Fibroblast of lung (primary cell): ENCODE measurements at regions not wholly inside any gene's neighbourhood (a gene's known extent, or its start where the extent isn't known, plus 50 kb on each side); places are given as distances from the start of the nearest gene placed in this dataset.

ENCODE experiments used
- DNase-seq, 2 donors: peaks; one replicate each; pipeline versions ENCODE4 v3.0.0 to v3.0.0-alpha.2; 2010; ENCODE audit warnings: low read depth in 2 of 2
- H2AFZ ChIP-seq: 2 replicates; pipeline ENCODE4 v1.5.1; 2012; ENCODE audit warnings: low read length, control low read depth, inconsistent platforms
- H3K27ac ChIP-seq: 2 replicates; pipeline ENCODE4 v1.5.1; 2011; ENCODE audit warnings: low read length, control low read depth; ENCODE audit not compliant: insufficient read depth
- H3K27me3 ChIP-seq: 2 replicates; pipeline ENCODE4 v1.5.1; 2011; ENCODE audit warnings: mild to moderate bottlenecking, low read length; ENCODE audit not compliant: control insufficient read depth, insufficient read depth
- H3K36me3 ChIP-seq: 2 replicates; pipeline ENCODE4 v1.5.1; 2011; ENCODE audit warnings: low read length; ENCODE audit not compliant: control insufficient read depth, insufficient read depth
- H3K4me1 ChIP-seq: 2 replicates; pipeline ENCODE4 v1.5.1; 2011; ENCODE audit warnings: low read length; ENCODE audit not compliant: control insufficient read depth, insufficient read depth; ENCODE audit errors: extremely low read depth
- H3K4me2 ChIP-seq: 2 replicates; pipeline ENCODE4 v1.5.1; 2011; ENCODE audit warnings: low read length, control low read depth; ENCODE audit not compliant: insufficient read depth; ENCODE audit errors: extremely low read depth
- H3K4me3 ChIP-seq, 4 experiments: fragments of 200-600 bp in 1 of 4; sonication (generic) in 1 of 4; replicated peaks in 1 of 4; 2 replicates each; pipeline ENCODE4 v1.5.1; 2011 to 2016; ENCODE audit warnings: low read length in 4 of 4, low read depth in 3 of 4, mild to moderate bottlenecking in 3 of 4, control low read depth in 2 of 4, inconsistent platforms in 1 of 4, mixed read lengths in 1 of 4; ENCODE audit not compliant: insufficient read depth in 1 of 4; ENCODE audit errors: control extremely low read depth in 1 of 4
- H3K79me2 ChIP-seq: 2 replicates; pipeline ENCODE4 v1.5.1; 2012; ENCODE audit warnings: mild to moderate bottlenecking, low read length, inconsistent platforms; ENCODE audit not compliant: control insufficient read depth, insufficient read depth
- H3K9ac ChIP-seq: 2 replicates; pipeline ENCODE4 v1.5.1; 2011; ENCODE audit warnings: mild to moderate bottlenecking, low read length, control low read depth; ENCODE audit not compliant: insufficient read depth
- H3K9me3 ChIP-seq: 2 replicates; pipeline ENCODE4 v1.5.1; 2012; ENCODE audit warnings: low read depth, low read length; ENCODE audit not compliant: control insufficient read depth, insufficient read depth
- H4K20me1 ChIP-seq: 2 replicates; pipeline ENCODE4 v1.5.1; 2011; ENCODE audit warnings: low read length; ENCODE audit not compliant: control insufficient read depth, insufficient read depth; ENCODE audit errors: extremely low read depth
- CTCF ChIP-seq, 2 donors: IDR thresholded peaks in 1 of 2; conservative IDR thresholded peaks in 1 of 2; 1 replicate in 1 of 2; 2 replicates in 1 of 2; pipeline ENCODE4 v1.5.1; 2011 to 2012; ENCODE audit warnings: low read length in 2 of 2, control low read depth in 1 of 2, inconsistent platforms in 1 of 2, low read depth in 1 of 2, mild to moderate bottlenecking in 1 of 2
- EZH2 ChIP-seq: IDR thresholded peaks from 2 replicates; pipeline ENCODE4 v1.5.1; 2012; ENCODE audit warnings: low read length, control low read depth, mild to moderate bottlenecking; ENCODE audit errors: missing control alignments

DNA sequence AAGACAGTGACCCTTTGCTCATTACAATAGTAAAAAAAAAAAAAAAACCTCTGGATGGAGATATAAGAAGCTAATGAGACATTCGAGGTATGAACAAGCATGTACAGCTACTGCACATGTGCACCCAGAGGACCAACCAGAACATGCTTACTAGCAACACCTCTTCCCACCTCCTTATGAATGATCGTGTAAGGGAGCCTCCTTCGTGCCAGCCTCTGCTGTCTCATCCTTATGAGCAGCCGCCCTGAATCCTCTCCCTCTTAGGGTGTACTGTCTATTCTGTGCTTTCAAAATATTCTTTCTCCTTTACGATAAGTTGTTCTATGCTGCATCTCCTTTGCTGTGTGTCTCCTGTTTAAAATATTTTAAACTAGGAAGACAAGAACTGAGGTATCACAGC lies 91.4 kb upstream of the ACSL3 start:
- DNase-seq, result no peak
- no peaks in the 10 kb centered on the region for H3K27me3 ChIP-seq
- H3K79me2 ChIP-seq, result no peaks in the 10 kb centered on the region
- no peaks in the 10 kb centered on the region for H3K4me1 ChIP-seq
- TF ChIP-seq EZH2 (no peak), CTCF (conservative IDR thresholded peaks at IDR 0.05 in 1 of 2, IDR thresholded peaks at IDR 0.05 in 1 of 2; ENCODE audit: low read depth in 1 of 2, low read length in 2 of 2) (no peak)
- H3K9me3 ChIP-seq, result no peaks in the 10 kb centered on the region
- no peaks in the 10 kb centered on the region for H3K36me3 ChIP-seq
- H3K9ac ChIP-seq, result no peak overlapping the region
- no peak overlapping the region for H2AFZ ChIP-seq
- no peak overlapping the region for H3K27ac ChIP-seq
- H4K20me1 ChIP-seq, result no peaks in the 10 kb centered on the region
- no peak overlapping the region for H3K4me3 ChIP-seq
- H3K4me2 ChIP-seq, result no peak overlapping the region

GRCh38 chr2:222769941-222770340 lies 90.9 kb upstream of the ACSL3 start:
- Histone ChIP-seq H3K27me3 (no peaks in the 10 kb centered on the region), H3K36me3 (no peaks in the 10 kb centered on the region), H3K4me1 (no peaks in the 10 kb centered on the region), H3K79me2 (no peaks in the 10 kb centered on the region), H3K9me3 (no peaks in the 10 kb centered on the region), H2AFZ (no peak overlapping the region), H4K20me1 (no peaks in the 10 kb centered on the region), H3K4me2 (no peak overlapping the region), H3K27ac (no peak overlapping the region), H3K4me3 (no peak overlapping the region), H3K9ac (no peak overlapping the region)
- TF ChIP-seq CTCF (conservative IDR thresholded peaks at IDR 0.05 in 1 of 2, IDR thresholded peaks at IDR 0.05 in 1 of 2; ENCODE audit: low read depth in 1 of 2, low read length in 2 of 2) (no peak), EZH2 (no peak)
- DNase-seq, result no peak

DNA sequence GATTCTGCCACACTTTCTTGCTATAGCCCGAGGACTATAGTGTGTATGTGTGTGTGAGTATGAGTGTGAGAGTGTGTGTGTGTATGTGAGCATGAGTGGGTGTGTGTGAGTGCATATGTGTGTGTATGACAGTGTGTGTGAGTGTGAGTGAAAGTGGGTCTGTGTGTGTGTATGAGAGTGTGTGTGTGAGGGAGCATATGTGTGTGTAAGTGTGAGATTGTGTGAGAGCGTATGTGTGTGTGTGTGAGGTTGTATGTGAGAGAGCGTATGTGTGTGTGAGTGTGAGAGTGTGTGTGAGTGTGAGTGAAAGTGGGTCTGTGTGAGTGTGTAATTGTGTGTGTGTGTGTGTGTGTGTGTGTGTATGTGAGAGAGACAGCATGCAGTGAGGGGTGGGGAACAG lies 89.0 kb upstream of the ACSL3 start:
- TF ChIP-seq CTCF (conservative IDR thresholded peaks at IDR 0.05 in 1 of 2, IDR thresholded peaks at IDR 0.05 in 1 of 2; ENCODE audit: low read depth in 1 of 2, low read length in 2 of 2) (no peak), EZH2 (no peak)

More for the DNA sequence above, 89.0 kb upstream of the ACSL3 start:
- Histone ChIP-seq H3K79me2 (no peaks in the 10 kb centered on the region), H3K4me2 (no peak overlapping the region), H3K9me3 (no peaks in the 10 kb centered on the region), H4K20me1 (no peaks in the 10 kb centered on the region), H3K4me3 (no peak overlapping the region), H3K36me3 (no peaks in the 10 kb centered on the region), H3K27ac (no peak overlapping the region), H3K9ac (no peak overlapping the region), H2AFZ (no peak overlapping the region), H3K27me3 (no peaks in the 10 kb centered on the region), H3K4me1 (no peaks in the 10 kb centered on the region)
- no peak for DNase-seq
